ENCODE measurements at regions not wholly inside any gene's neighbourhood (a gene's known extent, or its start where the extent isn't known, plus 50 kb on each side); places are given as distances from the start of the nearest gene placed in this dataset.

DNA sequence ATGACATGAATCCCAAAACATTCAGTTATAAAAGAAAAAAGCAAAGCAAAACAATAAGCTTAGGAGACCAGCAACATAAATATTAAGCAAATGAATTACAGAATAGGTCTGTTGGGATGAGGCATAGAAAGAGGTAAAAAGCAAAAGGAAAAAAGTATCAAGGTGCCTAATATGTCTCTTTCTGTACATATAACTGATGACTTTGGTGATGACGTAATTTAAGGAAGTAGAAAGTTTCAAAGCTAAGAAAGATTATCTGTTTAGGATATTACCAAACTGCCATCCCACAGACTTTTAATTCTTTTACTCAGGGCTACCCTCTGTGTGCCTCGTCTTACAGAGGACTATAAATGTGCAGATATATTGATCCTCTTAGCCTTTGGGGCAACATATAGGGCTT lies 1066.5 kb downstream of the SORCS3 start:
- DNase-seq (ENCODE audit: low read depth) = no peak
- no peak for TF ChIP-seq CTCF (conservative IDR thresholded peaks at IDR 0.05; ENCODE audit: low read depth, low read length)
- no peak overlapping the region for H3K4me3 ChIP-seq (ENCODE audit: low read depth, low read length)

- DNase-seq (ENCODE audit: low read depth) = no peak
- H3K4me3 ChIP-seq (ENCODE audit: low read depth, low read length) = no peak overlapping the region
- no peak for TF ChIP-seq CTCF (conservative IDR thresholded peaks at IDR 0.05; ENCODE audit: low read depth, low read length)
Measured at GRCh38 chr10:105706281-105707026, 1065.4 kb downstream of the SORCS3 start.

- TF ChIP-seq CTCF (conservative IDR thresholded peaks at IDR 0.05; ENCODE audit: low read depth, low read length) = no peak
- no peak overlapping the region for H3K4me3 ChIP-seq (ENCODE audit: low read depth, low read length)
- no peak for DNase-seq (ENCODE audit: low read depth)
Measured at GRCh38 chr10:105702211-105702610, 1061.1 kb downstream of the SORCS3 start.

DNA sequence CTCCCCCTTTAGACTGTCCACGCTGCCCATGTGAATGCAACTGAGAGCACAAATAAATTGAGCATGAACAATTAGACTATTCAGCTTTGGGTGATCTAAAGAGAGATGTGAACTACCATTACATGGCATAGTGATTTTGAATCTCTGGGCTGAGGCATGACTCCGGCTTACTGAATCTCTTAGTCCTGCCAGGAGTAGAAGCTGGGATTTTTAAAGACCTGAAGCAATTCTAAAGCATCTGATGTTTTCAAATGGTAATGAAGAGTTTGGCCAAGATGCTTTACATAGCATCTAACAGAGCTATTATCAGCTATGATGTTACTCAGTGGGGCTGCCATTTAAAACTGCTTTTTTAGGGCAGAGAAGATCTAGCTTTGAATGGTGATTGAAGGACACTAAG lies 1059.1 kb downstream of the SORCS3 start:
- H3K4me3 ChIP-seq (ENCODE audit: low read depth, low read length) = no peak overlapping the region
- no peak for DNase-seq (ENCODE audit: low read depth)
- no peak for TF ChIP-seq CTCF (conservative IDR thresholded peaks at IDR 0.05; ENCODE audit: low read depth, low read length)

DNA sequence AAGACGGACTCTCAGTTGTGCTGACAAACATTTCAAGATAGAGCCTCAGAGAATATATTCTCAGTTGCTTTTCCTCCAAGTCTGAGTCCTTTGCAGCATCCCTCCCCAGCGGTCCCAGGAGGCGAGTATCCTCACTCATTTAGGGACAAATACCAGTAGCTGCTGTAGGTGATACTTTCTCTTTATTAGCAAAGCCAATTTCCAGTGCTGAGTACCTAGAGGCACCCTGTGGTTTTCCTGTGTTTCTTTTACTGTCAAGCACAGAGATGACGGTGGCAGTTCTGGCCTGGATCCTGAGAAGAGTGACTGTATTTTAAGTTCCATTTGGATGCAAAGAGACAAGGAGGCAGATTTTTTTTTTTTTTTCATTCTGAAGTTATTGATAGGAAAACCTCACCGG lies 1058.4 kb downstream of the SORCS3 start:
- no peak for DNase-seq (ENCODE audit: low read depth)
- H3K4me3 ChIP-seq (ENCODE audit: low read depth, low read length) = no peak overlapping the region
- TF ChIP-seq CTCF (conservative IDR thresholded peaks at IDR 0.05; ENCODE audit: low read depth, low read length) = no peak

DNA sequence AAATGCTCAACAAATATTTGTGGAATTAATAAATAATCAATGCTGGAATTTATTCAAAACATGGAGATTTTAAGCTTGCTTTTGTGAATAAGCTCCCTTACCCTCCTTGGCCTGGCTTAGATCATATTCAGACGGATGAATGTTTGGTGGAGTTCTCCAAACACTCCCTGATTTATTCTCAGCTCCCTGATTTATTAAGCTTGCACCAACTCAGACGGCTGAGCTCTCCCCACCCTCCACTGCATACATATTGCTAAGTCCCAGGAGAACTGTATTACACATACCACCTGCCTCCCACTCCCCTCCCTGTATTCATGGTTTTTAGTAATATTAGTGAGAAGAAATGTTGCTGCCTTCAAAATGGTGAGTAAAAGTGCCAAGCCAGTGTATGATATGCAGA lies 1057.5 kb downstream of the SORCS3 start:
- TF ChIP-seq CTCF (conservative IDR thresholded peaks at IDR 0.05; ENCODE audit: low read depth, low read length) = no peak
- no peak for DNase-seq (ENCODE audit: low read depth)
- no peak overlapping the region for H3K4me3 ChIP-seq (ENCODE audit: low read depth, low read length)

DNA sequence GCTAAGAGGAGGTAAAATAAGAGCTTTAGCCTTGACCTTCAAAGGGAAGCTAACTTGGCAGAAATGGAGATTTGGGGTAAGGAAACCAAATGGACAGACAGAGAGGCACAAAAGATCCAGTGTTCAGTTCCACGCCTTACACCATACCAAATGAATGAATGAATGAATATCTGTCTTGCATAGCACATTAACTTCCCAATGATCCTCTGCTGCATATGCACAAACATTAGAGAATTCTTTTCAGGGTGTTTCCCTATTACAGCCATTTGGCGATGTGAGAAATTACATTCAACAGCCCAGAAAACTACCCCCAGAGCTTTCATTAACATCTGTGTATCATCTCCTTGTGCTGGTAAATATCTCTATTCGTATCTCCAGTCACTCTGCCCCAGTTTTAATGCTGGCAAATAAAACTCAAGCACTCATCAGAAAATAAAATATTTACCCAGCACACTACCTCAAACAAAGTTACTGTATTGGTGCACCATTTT lies 1056.2 kb downstream of the SORCS3 start:
- no peak for DNase-seq (ENCODE audit: low read depth)
- H3K4me3 ChIP-seq (ENCODE audit: low read depth, low read length) = no peak overlapping the region
- TF ChIP-seq CTCF (conservative IDR thresholded peaks at IDR 0.05; ENCODE audit: low read depth, low read length) = no peak
